Gastroesophageal sphincter (tissue), 4 donors: ENCODE measurements at regions not wholly inside any gene's neighbourhood (a gene's known extent, or its start where the extent isn't known, plus 50 kb on each side); places are given as distances from the start of the nearest gene placed in this dataset.
A peak's percentile ranks its signal among the peaks of the same experiment; 100 is the strongest.

Source experiments
- ATAC-seq: fragments of 150-250 bp; one replicate; pipeline ENCODE4 v1.9.1; 2016; ENCODE audit warnings: mild to moderate bottlenecking, moderate library complexity
- H3K27ac ChIP-seq, 4 donors: fragments of 200-600 bp; sonication (generic) in 3 of 4; 1 replicate in 3 of 4; 2 replicates in 1 of 4; pipeline ENCODE4 v1.5.1; 2016 to 2019
- H3K27me3 ChIP-seq: fragments of 200-600 bp; sonication (generic); one replicate; pipeline ENCODE4 v1.5.1; 2019
- H3K36me3 ChIP-seq, 2 donors: fragments of 200-600 bp; sonication (generic); one replicate each; pipeline ENCODE4 v1.5.1; 2019; ENCODE audit warnings: control low read depth in 1 of 2
- H3K4me1 ChIP-seq, 3 donors: fragments of 200-600 bp; sonication (generic); 1 replicate in 2 of 3; 2 replicates in 1 of 3; pipeline ENCODE4 v1.5.1; 2016 to 2019; ENCODE audit warnings: control low read depth in 2 of 3
- H3K4me3 ChIP-seq, 2 donors: fragments of 200-600 bp; sonication (generic); one replicate each; pipeline ENCODE4 v1.5.1; 2019; ENCODE audit warnings: mild to moderate bottlenecking in 1 of 2, moderate library complexity in 1 of 2
- H3K9me3 ChIP-seq, 3 donors: fragments of 200-600 bp; sonication (generic); one replicate each; pipeline ENCODE4 v1.5.1; 2017 to 2019; ENCODE audit warnings: control low read depth in 2 of 3
- EP300 ChIP-seq: sonication (generic); formaldehyde crosslinking; IDR thresholded peaks from one replicate; pipeline ENCODE4 v1.6.1; 2017; ENCODE audit warnings: antibody characterized with exemption, mild to moderate bottlenecking
- POLR2A ChIP-seq, 2 donors: fragments of 450-650 bp; IDR thresholded peaks; one replicate each; pipeline ENCODE4 v1.6.1; 2017; ENCODE audit warnings: antibody characterized with exemption in 2 of 2, mild to moderate bottlenecking in 2 of 2, moderate library complexity in 1 of 2
- POLR2AphosphoS5 ChIP-seq: sonication (generic); formaldehyde crosslinking; IDR thresholded peaks from one replicate; pipeline ENCODE4 v1.6.1; 2017; ENCODE audit warnings: antibody characterized with exemption
- WGBS, 2 donors: methylation state at CpG; one replicate each; pipeline ENCODE4 v1.1.5; 2018; ENCODE audit warnings: low coverage in 1 of 2; 5-methylcytosine and 5-hydroxymethylcytosine counted together
- TF ChIP-seq, protein P1 (sequence below), 4 experiments: fragments of 200-600 bp in 2 of 4; fragments of 450-650 bp in 2 of 4; sonication (generic) in 1 of 4; IDR thresholded peaks; one replicate each; pipeline ENCODE4 v1.5.1; 2017 to 2019; ENCODE audit warnings: antibody characterized with exemption in 4 of 4, mild to moderate bottlenecking in 2 of 4, moderate library complexity in 2 of 4

DNA sequence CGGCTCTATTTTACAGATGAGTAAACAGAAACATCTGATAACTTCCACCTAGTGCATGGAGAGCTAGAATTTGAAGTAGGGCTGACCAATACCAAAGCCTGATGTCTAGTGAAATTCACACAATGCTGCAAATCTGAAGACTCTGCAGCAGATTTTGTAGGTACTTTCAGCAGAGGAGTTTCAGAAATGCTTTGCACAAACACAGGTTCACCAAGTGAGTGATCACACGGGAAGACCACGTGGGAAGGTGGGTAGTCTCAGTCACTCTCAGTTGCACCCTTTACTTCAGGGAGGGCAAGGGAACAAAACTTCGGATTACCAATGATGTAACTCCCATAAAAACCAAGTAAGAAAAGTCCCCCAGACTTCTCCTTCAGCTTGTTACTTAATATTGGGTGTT lies 63.3 kb upstream of the DAAM1 start:
- TF ChIP-seq, protein P1, sequence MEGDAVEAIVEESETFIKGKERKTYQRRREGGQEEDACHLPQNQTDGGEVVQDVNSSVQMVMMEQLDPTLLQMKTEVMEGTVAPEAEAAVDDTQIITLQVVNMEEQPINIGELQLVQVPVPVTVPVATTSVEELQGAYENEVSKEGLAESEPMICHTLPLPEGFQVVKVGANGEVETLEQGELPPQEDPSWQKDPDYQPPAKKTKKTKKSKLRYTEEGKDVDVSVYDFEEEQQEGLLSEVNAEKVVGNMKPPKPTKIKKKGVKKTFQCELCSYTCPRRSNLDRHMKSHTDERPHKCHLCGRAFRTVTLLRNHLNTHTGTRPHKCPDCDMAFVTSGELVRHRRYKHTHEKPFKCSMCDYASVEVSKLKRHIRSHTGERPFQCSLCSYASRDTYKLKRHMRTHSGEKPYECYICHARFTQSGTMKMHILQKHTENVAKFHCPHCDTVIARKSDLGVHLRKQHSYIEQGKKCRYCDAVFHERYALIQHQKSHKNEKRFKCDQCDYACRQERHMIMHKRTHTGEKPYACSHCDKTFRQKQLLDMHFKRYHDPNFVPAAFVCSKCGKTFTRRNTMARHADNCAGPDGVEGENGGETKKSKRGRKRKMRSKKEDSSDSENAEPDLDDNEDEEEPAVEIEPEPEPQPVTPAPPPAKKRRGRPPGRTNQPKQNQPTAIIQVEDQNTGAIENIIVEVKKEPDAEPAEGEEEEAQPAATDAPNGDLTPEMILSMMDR (IDR thresholded peaks at IDR 0.05) = no peak
- no peak for ATAC-seq
- Histone ChIP-seq H3K9me3 (no peaks in the 10 kb centered on the region), H3K4me1 (peaks cover 0 to 4% (median 0%) of the 10 kb centered on the region in 3 donors), H3K27me3 (no peaks in the 10 kb centered on the region), H3K4me3 (no peak overlapping the region), H3K27ac (no peak overlapping the region), H3K36me3 (no peaks in the 10 kb centered on the region)
- 79 to 84% methylated on average over 3 of the region's 4 CpGs for WGBS, 2 donors

DNA sequence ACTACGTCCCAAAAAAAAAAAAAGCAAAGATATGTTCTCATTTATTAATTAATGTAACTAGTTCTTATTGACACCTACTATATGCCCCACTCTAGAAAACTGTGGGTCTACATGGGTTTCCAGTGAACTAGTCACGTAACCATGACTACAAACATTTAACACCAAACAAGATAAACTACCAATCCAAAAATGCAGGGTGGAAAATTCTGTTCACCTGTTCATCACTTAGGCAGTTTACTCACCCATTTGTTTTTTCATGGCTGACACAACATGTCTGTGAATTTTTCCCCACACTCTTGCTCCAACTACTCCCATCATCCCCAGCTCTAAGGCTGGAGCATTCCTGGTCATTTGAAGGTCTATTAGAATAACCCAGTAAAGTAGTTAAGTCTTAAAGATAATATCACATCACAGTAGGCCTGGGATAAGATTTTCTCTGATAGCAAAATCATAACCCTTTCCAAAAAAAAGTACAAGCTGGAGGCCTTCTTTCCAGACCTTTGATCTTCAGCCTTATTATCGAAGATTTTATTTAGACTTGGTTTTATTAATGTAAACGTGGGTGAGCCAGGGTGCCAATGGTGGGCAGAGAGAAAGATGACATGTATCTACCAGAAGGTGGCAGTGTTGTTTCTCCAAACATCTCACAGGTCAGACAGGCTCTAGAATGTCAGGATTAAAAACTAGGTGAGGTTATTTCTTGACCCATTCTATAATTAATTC lies 61.6 kb upstream of the DAAM1 start:
- Histone ChIP-seq H3K9me3 (no peaks in the 10 kb centered on the region), H3K36me3 (no peaks in the 10 kb centered on the region), H3K4me1 (peaks cover 0 to 4% (median 0%) of the 10 kb centered on the region in 3 donors), H3K4me3 (no peak overlapping the region), H3K27me3 (no peaks in the 10 kb centered on the region), H3K27ac (no peak overlapping the region)
- TF ChIP-seq, protein P1 (IDR thresholded peaks at IDR 0.05) = peak; percentile 75 to 88 (median 84)
- TF ChIP-seq POLR2AphosphoS5 = no peak
- ATAC-seq = peak; percentile 75
- WGBS, 2 donors = 33 to 37% methylated on average over 3 to 4 of the region's 4 CpGs

DNA sequence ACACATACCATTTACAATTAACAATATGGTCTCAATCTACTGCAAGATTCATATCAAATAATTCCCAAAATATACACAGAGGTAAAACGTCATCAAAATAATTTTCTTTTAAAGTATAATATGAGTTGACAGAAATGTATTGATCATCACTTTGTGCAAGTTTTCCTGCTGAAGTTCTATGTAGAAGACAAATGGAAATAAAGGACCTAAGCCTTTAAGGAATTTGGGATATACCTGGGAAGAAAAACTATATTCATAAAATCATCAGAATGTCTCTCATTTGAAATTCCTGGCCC lies 61.1 kb upstream of the DAAM1 start:
- Histone ChIP-seq H3K27ac (no peak overlapping the region), H3K27me3 (no peaks in the 10 kb centered on the region), H3K4me3 (no peak overlapping the region), H3K9me3 (no peaks in the 10 kb centered on the region), H3K36me3 (no peaks in the 10 kb centered on the region), H3K4me1 (peaks cover 0 to 4% (median 0%) of the 10 kb centered on the region in 3 donors)
- ATAC-seq = no peak
- TF ChIP-seq POLR2A (IDR thresholded peaks at IDR 0.05) = no peak
- TF ChIP-seq, protein P1 (IDR thresholded peaks at IDR 0.05) = no peak
- TF ChIP-seq EP300 = no peak
- no peak for TF ChIP-seq POLR2AphosphoS5
- 36 to 53% methylated on average over 1 of the region's 1 CpG for WGBS, 2 donors

DNA sequence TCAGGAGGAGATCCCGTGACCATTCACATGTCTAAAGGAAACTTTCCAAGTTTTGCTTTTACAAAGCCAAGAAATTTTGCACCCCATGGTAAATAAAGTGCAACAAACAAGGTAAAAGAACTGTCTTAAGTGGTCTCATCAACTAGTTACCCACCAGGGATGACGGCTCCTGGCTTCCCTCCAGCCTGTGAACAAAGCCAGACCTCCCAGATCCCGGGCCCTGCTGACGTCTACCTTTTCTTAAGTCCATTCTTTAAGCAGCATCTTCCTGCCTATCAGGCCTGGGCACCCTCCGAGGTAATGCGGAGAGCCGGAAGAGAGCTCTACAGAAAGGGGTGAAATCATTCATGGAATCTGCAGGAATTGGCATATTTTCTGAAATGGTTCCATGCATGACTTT lies 58.0 kb upstream of the DAAM1 start:
- H3K4me3 ChIP-seq = no peak overlapping the region
- H3K4me1 ChIP-seq = peaks cover 0 to 24% (median 3%) of the 10 kb centered on the region in 3 donors
- TF ChIP-seq EP300 (no peak), POLR2A (IDR thresholded peaks at IDR 0.05) (no peak), POLR2AphosphoS5 (no peak)
- TF ChIP-seq, protein P1 (IDR thresholded peaks at IDR 0.05) = no peak
- no peak overlapping the region for H3K27ac ChIP-seq
- no peaks in the 10 kb centered on the region for H3K36me3 ChIP-seq
- no peaks in the 10 kb centered on the region for H3K27me3 ChIP-seq
- no peak for ATAC-seq
- 46 to 71% methylated on average over 3 to 6 of the region's 7 CpGs for WGBS, 2 donors
- no peaks in the 10 kb centered on the region for H3K9me3 ChIP-seq

DNA sequence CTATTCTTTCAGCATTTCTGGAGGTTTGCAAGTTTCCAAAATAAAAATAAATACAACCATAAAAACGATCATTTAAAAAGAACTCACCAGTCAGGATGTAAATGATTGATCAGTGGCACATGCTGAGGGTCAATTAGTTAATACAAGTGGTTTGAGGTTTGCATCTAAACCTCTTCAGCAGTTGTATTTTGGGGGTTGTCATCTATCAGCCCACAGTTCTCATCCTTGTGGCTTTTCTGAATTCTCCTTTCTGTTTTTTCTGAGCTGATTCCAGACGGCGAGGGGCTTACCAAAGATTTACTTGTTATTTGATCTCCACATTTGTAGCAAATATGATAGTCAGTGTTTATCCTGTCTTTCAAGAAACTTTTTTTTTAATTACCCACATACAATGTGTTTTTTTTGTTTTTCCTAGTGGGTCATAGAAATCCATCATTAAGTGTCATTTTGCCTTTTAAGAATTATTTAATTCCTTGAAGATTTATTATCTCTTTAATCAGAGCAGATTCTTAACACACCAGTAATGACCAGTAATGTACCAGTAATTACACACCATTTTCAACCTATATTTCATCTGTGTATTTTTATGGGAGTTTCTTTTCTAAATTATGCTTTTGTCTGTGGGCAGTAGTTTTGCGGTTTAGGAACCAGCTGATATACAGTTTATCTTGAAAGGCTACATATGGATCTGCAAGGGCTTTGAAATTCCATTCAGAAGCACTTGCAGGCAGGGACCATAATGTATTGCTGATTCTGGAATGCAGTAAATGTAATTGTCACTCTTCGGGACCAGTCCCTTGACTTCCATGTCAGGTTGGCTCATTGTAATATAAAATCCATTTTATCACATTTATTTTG lies 56.3 kb upstream of the DAAM1 start:
- Histone ChIP-seq H3K4me3 (no peak overlapping the region), H3K36me3 (no peaks in the 10 kb centered on the region), H3K9me3 (no peaks in the 10 kb centered on the region), H3K27me3 (no peaks in the 10 kb centered on the region), H3K27ac (no peak overlapping the region), H3K4me1 (peaks cover 0 to 20% (median 3%) of the 10 kb centered on the region in 3 donors)
- no peak for ATAC-seq
- no peak for TF ChIP-seq EP300
- no peak for TF ChIP-seq POLR2AphosphoS5
- TF ChIP-seq, protein P1 (IDR thresholded peaks at IDR 0.05) = no peak
- TF ChIP-seq POLR2A (IDR thresholded peaks at IDR 0.05) = no peak
- 73 to 93% methylated on average over 4 to 5 of the region's 5 CpGs for WGBS, 2 donors
